ENCODE measurements at regions not wholly inside any gene's neighbourhood (a gene's known extent, or its start where the extent isn't known, plus 50 kb on each side); places are given as distances from the start of the nearest gene placed in this dataset.

DNA sequence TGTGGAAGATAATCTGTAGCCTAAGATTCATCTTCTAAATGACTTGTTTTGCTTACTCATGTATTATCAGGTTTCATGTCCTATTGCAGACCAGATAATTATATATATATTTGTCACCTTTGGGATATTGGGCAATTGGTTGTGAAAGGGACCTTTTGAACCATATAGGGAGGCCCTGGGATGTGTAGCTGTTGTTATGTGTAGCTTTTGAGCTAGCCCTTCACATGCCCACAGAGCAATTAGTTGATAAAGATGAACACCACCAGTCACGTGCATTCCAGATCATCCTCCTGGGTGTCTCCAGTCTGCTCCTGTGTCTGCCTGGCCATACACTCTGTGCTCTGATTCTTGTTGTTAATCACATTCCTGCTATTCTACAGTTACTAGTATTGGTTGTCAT, 431.2 kb upstream of the FBXO33 start:
- Histone ChIP-seq H3K9ac (ENCODE audit: low read length) (no peak overlapping the region), H3K9me3 (ENCODE audit: low read length) (no peaks in the 10 kb centered on the region)

DNA sequence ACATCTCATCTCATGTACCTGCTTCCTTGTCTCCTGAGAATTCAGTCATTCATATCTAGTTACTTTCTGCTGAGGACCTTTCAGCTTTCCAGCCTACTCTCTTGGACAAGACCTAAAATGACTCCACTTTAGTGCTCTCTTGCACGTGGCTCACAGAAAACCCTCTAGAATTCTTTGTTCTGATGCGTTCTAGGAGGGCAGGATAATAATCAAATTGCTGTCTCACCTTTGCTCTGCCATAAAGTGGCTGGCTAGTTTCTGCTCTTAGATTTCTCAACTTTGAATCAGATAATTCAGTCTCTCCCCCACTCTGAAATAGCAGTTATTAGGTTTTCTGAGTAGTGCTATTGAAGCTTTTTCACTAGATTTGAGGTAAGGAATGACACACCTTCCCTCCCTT, 429.5 kb upstream of the FBXO33 start:
- H3K4me2 ChIP-seq (ENCODE audit: low read length): no peak overlapping the region
- H4K20me1 ChIP-seq (ENCODE audit: insufficient read depth): no peaks in the 10 kb centered on the region
- H3K9me2 ChIP-seq (ENCODE audit: insufficient read depth, low read length): no peaks in the 10 kb centered on the region
- no peak overlapping the region for H3K9ac ChIP-seq (ENCODE audit: low read length)
- no peaks in the 10 kb centered on the region for H3K27me3 ChIP-seq (ENCODE audit: insufficient read depth, low read depth, low read length)
- H3K79me2 ChIP-seq (replicated peaks; ENCODE audit: insufficient read depth, low read length): no peaks in the 10 kb centered on the region
- H3K36me3 ChIP-seq (ENCODE audit: insufficient read depth, low read length): no peaks in the 10 kb centered on the region
- TF ChIP-seq, protein P1, sequence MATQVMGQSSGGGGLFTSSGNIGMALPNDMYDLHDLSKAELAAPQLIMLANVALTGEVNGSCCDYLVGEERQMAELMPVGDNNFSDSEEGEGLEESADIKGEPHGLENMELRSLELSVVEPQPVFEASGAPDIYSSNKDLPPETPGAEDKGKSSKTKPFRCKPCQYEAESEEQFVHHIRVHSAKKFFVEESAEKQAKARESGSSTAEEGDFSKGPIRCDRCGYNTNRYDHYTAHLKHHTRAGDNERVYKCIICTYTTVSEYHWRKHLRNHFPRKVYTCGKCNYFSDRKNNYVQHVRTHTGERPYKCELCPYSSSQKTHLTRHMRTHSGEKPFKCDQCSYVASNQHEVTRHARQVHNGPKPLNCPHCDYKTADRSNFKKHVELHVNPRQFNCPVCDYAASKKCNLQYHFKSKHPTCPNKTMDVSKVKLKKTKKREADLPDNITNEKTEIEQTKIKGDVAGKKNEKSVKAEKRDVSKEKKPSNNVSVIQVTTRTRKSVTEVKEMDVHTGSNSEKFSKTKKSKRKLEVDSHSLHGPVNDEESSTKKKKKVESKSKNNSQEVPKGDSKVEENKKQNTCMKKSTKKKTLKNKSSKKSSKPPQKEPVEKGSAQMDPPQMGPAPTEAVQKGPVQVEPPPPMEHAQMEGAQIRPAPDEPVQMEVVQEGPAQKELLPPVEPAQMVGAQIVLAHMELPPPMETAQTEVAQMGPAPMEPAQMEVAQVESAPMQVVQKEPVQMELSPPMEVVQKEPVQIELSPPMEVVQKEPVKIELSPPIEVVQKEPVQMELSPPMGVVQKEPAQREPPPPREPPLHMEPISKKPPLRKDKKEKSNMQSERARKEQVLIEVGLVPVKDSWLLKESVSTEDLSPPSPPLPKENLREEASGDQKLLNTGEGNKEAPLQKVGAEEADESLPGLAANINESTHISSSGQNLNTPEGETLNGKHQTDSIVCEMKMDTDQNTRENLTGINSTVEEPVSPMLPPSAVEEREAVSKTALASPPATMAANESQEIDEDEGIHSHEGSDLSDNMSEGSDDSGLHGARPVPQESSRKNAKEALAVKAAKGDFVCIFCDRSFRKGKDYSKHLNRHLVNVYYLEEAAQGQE (IDR thresholded peaks at IDR 0.05; ENCODE audit: borderline replicate concordance): no peak
- TF ChIP-seq MXI1 (conservative IDR thresholded peaks at IDR 0.05; ENCODE audit: poor library complexity, severe bottlenecking) (no peak), SMC3 (conservative IDR thresholded peaks at IDR 0.05; ENCODE audit: poor library complexity) (no peak), TAF1 (IDR thresholded peaks at IDR 0.05; ENCODE audit: low read depth) (no peak), POLR2AphosphoS5 (IDR thresholded peaks at IDR 0.05) (no peak), EZH2 (IDR thresholded peaks at IDR 0.05; ENCODE audit: borderline replicate concordance, insufficient read depth, low read length, poor library complexity, severe bottlenecking) (no peak), EP300 (conservative IDR thresholded peaks at IDR 0.05; ENCODE audit: poor library complexity, severe bottlenecking) (no peak), RAD21 (conservative IDR thresholded peaks at IDR 0.05) (no peak)
- TF ChIP-seq, protein P2, sequence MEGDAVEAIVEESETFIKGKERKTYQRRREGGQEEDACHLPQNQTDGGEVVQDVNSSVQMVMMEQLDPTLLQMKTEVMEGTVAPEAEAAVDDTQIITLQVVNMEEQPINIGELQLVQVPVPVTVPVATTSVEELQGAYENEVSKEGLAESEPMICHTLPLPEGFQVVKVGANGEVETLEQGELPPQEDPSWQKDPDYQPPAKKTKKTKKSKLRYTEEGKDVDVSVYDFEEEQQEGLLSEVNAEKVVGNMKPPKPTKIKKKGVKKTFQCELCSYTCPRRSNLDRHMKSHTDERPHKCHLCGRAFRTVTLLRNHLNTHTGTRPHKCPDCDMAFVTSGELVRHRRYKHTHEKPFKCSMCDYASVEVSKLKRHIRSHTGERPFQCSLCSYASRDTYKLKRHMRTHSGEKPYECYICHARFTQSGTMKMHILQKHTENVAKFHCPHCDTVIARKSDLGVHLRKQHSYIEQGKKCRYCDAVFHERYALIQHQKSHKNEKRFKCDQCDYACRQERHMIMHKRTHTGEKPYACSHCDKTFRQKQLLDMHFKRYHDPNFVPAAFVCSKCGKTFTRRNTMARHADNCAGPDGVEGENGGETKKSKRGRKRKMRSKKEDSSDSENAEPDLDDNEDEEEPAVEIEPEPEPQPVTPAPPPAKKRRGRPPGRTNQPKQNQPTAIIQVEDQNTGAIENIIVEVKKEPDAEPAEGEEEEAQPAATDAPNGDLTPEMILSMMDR (IDR thresholded peaks at IDR 0.05; ENCODE audit: poor library complexity, severe bottlenecking): no peak
- H3F3A ChIP-seq (ENCODE audit: insufficient read depth, low read length, poor library complexity, severe bottlenecking): no peaks in the 10 kb centered on the region
- no peak overlapping the region for H2AFZ ChIP-seq (ENCODE audit: low read depth, low read length)
- no peak overlapping the region for H3K27ac ChIP-seq (ENCODE audit: low read length)
- no peaks in the 10 kb centered on the region for H3K9me3 ChIP-seq (ENCODE audit: low read length)
- no peak overlapping the region for H3K4me3 ChIP-seq (ENCODE audit: low read length)

More for the DNA sequence above, 431.2 kb upstream of the FBXO33 start:
- Histone ChIP-seq H3K27me3 (ENCODE audit: insufficient read depth, low read depth, low read length) (no peaks in the 10 kb centered on the region), H3K9me2 (ENCODE audit: insufficient read depth, low read length) (no peaks in the 10 kb centered on the region), H3K79me2 (replicated peaks; ENCODE audit: insufficient read depth, low read length) (no peaks in the 10 kb centered on the region), H2AFZ (ENCODE audit: low read depth, low read length) (no peak overlapping the region), H3K27ac (ENCODE audit: low read length) (no peak overlapping the region), H4K20me1 (ENCODE audit: insufficient read depth) (no peaks in the 10 kb centered on the region), H3F3A (ENCODE audit: insufficient read depth, low read length, poor library complexity, severe bottlenecking) (no peaks in the 10 kb centered on the region), H3K36me3 (ENCODE audit: insufficient read depth, low read length) (no peaks in the 10 kb centered on the region), H3K4me3 (ENCODE audit: low read length) (no peak overlapping the region), H3K4me2 (ENCODE audit: low read length) (no peak overlapping the region)
- TF ChIP-seq, protein P2 (IDR thresholded peaks at IDR 0.05; ENCODE audit: poor library complexity, severe bottlenecking): no peak
- TF ChIP-seq SMC3 (conservative IDR thresholded peaks at IDR 0.05; ENCODE audit: poor library complexity) (no peak), TAF1 (IDR thresholded peaks at IDR 0.05; ENCODE audit: low read depth) (no peak), RAD21 (conservative IDR thresholded peaks at IDR 0.05) (no peak), POLR2AphosphoS5 (IDR thresholded peaks at IDR 0.05) (no peak), MXI1 (conservative IDR thresholded peaks at IDR 0.05; ENCODE audit: poor library complexity, severe bottlenecking) (no peak), EP300 (conservative IDR thresholded peaks at IDR 0.05; ENCODE audit: poor library complexity, severe bottlenecking) (no peak), EZH2 (IDR thresholded peaks at IDR 0.05; ENCODE audit: borderline replicate concordance, insufficient read depth, low read length, poor library complexity, severe bottlenecking) (no peak)
- TF ChIP-seq, protein P1 (IDR thresholded peaks at IDR 0.05; ENCODE audit: borderline replicate concordance): no peak

Data from neural cell (in vitro differentiated cells).